Thyroid gland (tissue), 4 donors: ENCODE measurements at regions not wholly inside any gene's neighbourhood (a gene's known extent, or its start where the extent isn't known, plus 50 kb on each side); places are given as distances from the start of the nearest gene placed in this dataset.

ENCODE experiments used
- DNase-seq, 2 donors: peaks; one replicate each; pipeline ENCODE4 v3.0.0-alpha.2; 2019
- H3K27ac ChIP-seq, 3 donors: fragments of 200-600 bp; sonication (generic); 1 replicate in 2 of 3; 2 replicates in 1 of 3; pipeline ENCODE4 v1.5.1; 2016 to 2019; ENCODE audit warnings: mild to moderate bottlenecking in 1 of 3, moderate library complexity in 1 of 3
- H3K27me3 ChIP-seq: fragments of 200-600 bp; sonication (generic); one replicate; pipeline ENCODE4 v1.5.1; 2019
- H3K36me3 ChIP-seq, 2 donors: fragments of 200-600 bp; sonication (generic); one replicate each; pipeline ENCODE4 v1.5.1; 2016 to 2019
- H3K4me1 ChIP-seq, 2 donors: fragments of 200-600 bp; sonication (generic); one replicate each; pipeline ENCODE4 v1.5.1; 2017 to 2019
- H3K4me3 ChIP-seq, 3 donors: fragments of 200-600 bp; sonication (generic); replicated peaks in 1 of 3; 1 replicate in 2 of 3; 2 replicates in 1 of 3; pipeline ENCODE4 v1.5.1; 2016; ENCODE audit warnings: mild to moderate bottlenecking in 1 of 3
- H3K9me3 ChIP-seq: fragments of 200-600 bp; sonication (generic); one replicate; pipeline ENCODE4 v1.5.1; 2017
- CTCF ChIP-seq, 6 experiments: fragments of 200-600 bp in 3 of 6; fragments of 450-650 bp in 3 of 6; sonication (generic) in 3 of 6; IDR thresholded peaks; one replicate each; pipeline ENCODE4 v1.5.1; 2016 to 2019; ENCODE audit warnings: antibody characterized with exemption in 6 of 6, mild to moderate bottlenecking in 2 of 6, inconsistent platforms in 1 of 6, moderate library complexity in 1 of 6
- POLR2A ChIP-seq, 2 donors: fragments of 450-650 bp; IDR thresholded peaks; one replicate each; pipeline ENCODE4 v1.6.1; 2017; ENCODE audit warnings: antibody characterized with exemption in 2 of 2, mild to moderate bottlenecking in 2 of 2, moderate library complexity in 1 of 2
- WGBS, 2 donors: methylation state at CpG; one replicate each; pipeline ENCODE4 v1.1.5; 2017; 5-methylcytosine and 5-hydroxymethylcytosine counted together
- intact Hi-C: fragments of 100-400 bp; cut with DNase I; formaldehyde crosslinking; loops from one replicate; pipeline ENCODE4 v1.15.1; 2023

GRCh38 chr15:88714782-88715372 lies 76.1 kb downstream of the ISG20 start:
- 63 to 67% methylated on average over 8 of the region's 9 CpGs for WGBS, 2 donors
- no peak for TF ChIP-seq POLR2A (IDR thresholded peaks at IDR 0.05)
- DNase-seq: no peak

GRCh38 chr15:88716543-88717381 lies 77.9 kb downstream of the ISG20 start:
- DNase-seq: no peak
- Histone ChIP-seq H3K4me3 (no peak overlapping the region), H3K27me3 (no peaks in the 10 kb centered on the region), H3K27ac (no peak overlapping the region), H3K9me3 (no peaks in the 10 kb centered on the region), H3K36me3 (no peaks in the 10 kb centered on the region), H3K4me1 (no peaks in the 10 kb centered on the region)
- TF ChIP-seq CTCF (IDR thresholded peaks at IDR 0.05) (no peak), POLR2A (IDR thresholded peaks at IDR 0.05) (no peak)
- intact Hi-C loops: no loop called here
- WGBS, 2 donors: 74% methylated on average over 18 to 20 of the region's 20 CpGs

More at GRCh38 chr15:88714782-88715372, 76.1 kb downstream of the ISG20 start:
- intact Hi-C loops: no loop called here
- no peaks in the 10 kb centered on the region for H3K27me3 ChIP-seq
- H3K36me3 ChIP-seq: no peaks in the 10 kb centered on the region
- no peak overlapping the region for H3K27ac ChIP-seq
- H3K9me3 ChIP-seq: no peaks in the 10 kb centered on the region
- H3K4me1 ChIP-seq: no peaks in the 10 kb centered on the region
- no peak overlapping the region for H3K4me3 ChIP-seq

- TF ChIP-seq POLR2A (IDR thresholded peaks at IDR 0.05): no peak
- TF ChIP-seq CTCF (IDR thresholded peaks at IDR 0.05): no peak
- H3K4me3 ChIP-seq: no peak overlapping the region
- no peak for DNase-seq
- H3K4me1 ChIP-seq: no peaks in the 10 kb centered on the region
- 62 to 66% methylated on average over 13 of the region's 13 CpGs for WGBS, 2 donors
- no peak overlapping the region for H3K27ac ChIP-seq
- H3K9me3 ChIP-seq: no peaks in the 10 kb centered on the region
- H3K27me3 ChIP-seq: no peaks in the 10 kb centered on the region
- no peaks in the 10 kb centered on the region for H3K36me3 ChIP-seq
- intact Hi-C loops: no loop called here
These were observed 78.7 kb downstream of the ISG20 start for GRCh38 chr15:88717382-88718031.

GRCh38 chr15:88718731-88719130 lies 79.9 kb downstream of the ISG20 start:
- Histone ChIP-seq H3K4me3 (no peak overlapping the region), H3K36me3 (no peaks in the 10 kb centered on the region), H3K4me1 (no peaks in the 10 kb centered on the region), H3K27me3 (no peaks in the 10 kb centered on the region), H3K27ac (no peak overlapping the region), H3K9me3 (no peaks in the 10 kb centered on the region)
- WGBS, 2 donors: 73 to 76% methylated on average over 3 of the region's 3 CpGs
- intact Hi-C loops: no loop called here
- no peak for DNase-seq
- no peak for TF ChIP-seq CTCF (IDR thresholded peaks at IDR 0.05)
- no peak for TF ChIP-seq POLR2A (IDR thresholded peaks at IDR 0.05)

- no peak overlapping the region for H3K4me3 ChIP-seq
- H3K9me3 ChIP-seq: no peaks in the 10 kb centered on the region
- H3K4me1 ChIP-seq: no peaks in the 10 kb centered on the region
- WGBS, 2 donors: 81 to 85% methylated on average over 7 of the region's 7 CpGs
- intact Hi-C loops: no loop called here
- H3K27me3 ChIP-seq: no peaks in the 10 kb centered on the region
- no peak for DNase-seq
- H3K27ac ChIP-seq: no peak overlapping the region
- H3K36me3 ChIP-seq: no peaks in the 10 kb centered on the region
- TF ChIP-seq CTCF (IDR thresholded peaks at IDR 0.05) (no peak), POLR2A (IDR thresholded peaks at IDR 0.05) (no peak)
These were observed 80.8 kb downstream of the ISG20 start for GRCh38 chr15:88719654-88720053.
